GM12864 (cell line): ENCODE measurements at regions not wholly inside any gene's neighbourhood (a gene's known extent, or its start where the extent isn't known, plus 50 kb on each side); places are given as distances from the start of the nearest gene placed in this dataset.

Experiments used
- DNase-seq: peaks from one replicate; pipeline ENCODE4 v3.0.0-alpha.2; 2011; ENCODE audit warnings: low read depth
- H3K4me3 ChIP-seq: 2 replicates; pipeline ENCODE4 v1.5.1; 2011; ENCODE audit warnings: mild to moderate bottlenecking, low read depth, low read length, control low read depth
- TF ChIP-seq, protein P1 (sequence below): IDR thresholded peaks from 2 replicates; pipeline ENCODE4 v1.5.1; 2011; ENCODE audit warnings: low read depth, mild to moderate bottlenecking, moderate library complexity, low read length, control low read depth, inconsistent platforms; ENCODE audit errors: missing control alignments

DNA sequence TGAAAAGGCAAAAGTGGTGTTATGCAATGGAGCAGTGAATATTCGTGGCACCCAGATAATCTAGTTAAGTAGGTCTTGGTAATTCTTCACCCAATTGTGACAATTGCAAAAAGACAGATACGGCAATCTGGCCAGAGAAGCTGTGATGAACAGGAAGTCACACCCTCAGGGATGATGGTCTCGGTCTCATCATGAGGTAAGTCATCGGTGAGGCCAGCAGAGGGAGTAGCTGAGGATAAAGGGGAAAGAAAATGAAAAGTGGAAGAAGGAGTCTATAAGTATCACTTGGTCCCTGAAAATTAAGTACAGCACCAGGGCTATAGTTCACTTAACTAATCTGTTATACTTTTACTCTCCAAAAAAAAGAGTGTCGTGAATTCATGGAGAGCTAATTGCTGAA is 258.8 kb upstream of the NCAM2 start:
- TF ChIP-seq, protein P1, sequence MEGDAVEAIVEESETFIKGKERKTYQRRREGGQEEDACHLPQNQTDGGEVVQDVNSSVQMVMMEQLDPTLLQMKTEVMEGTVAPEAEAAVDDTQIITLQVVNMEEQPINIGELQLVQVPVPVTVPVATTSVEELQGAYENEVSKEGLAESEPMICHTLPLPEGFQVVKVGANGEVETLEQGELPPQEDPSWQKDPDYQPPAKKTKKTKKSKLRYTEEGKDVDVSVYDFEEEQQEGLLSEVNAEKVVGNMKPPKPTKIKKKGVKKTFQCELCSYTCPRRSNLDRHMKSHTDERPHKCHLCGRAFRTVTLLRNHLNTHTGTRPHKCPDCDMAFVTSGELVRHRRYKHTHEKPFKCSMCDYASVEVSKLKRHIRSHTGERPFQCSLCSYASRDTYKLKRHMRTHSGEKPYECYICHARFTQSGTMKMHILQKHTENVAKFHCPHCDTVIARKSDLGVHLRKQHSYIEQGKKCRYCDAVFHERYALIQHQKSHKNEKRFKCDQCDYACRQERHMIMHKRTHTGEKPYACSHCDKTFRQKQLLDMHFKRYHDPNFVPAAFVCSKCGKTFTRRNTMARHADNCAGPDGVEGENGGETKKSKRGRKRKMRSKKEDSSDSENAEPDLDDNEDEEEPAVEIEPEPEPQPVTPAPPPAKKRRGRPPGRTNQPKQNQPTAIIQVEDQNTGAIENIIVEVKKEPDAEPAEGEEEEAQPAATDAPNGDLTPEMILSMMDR, result no peak
- no peak for DNase-seq
- H3K4me3 ChIP-seq, result no peak overlapping the region

DNA sequence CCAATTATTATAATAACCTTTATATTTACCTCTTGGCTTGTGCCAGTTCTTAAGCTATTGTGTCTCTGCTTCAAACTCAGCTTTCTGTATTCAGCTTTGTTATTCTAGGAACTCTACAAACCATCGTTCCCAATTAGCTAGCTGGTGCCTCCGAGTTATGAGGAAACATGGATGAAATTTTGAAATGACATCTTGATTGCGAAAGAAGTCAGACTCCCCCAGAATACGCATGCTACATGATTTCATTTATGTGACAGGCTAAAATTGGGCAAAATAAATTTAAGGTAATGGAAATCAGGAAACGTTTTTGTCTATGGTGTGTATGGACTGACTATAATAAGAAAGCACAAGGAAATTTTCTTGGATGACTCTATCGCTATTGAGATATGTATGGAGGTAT is 256.8 kb upstream of the NCAM2 start:
- TF ChIP-seq, protein P1, result no peak
- no peak for DNase-seq

DNA sequence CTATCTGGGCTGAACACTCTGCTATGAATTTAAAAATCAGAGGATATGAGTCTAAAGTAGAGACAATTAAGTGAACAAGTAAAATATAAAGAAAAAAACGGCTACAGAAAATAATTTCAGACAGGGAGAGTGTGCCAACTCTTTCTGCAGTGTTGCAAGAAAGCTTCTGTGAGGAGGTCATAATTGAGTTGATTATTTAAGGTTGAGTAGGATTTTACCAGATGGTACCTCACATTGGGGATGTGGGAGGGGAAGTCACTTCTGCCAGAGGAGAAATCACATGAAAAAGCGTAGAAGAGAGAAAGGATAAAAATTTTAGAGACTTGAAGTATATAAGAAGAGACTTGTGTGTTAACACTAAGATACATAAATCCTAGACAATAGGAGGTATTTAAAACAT is 238.0 kb upstream of the NCAM2 start:
- TF ChIP-seq, protein P1, result no peak
- H3K4me3 ChIP-seq, result no peak overlapping the region
- DNase-seq, result no peak

More for the DNA sequence above, 256.8 kb upstream of the NCAM2 start:
- no peak overlapping the region for H3K4me3 ChIP-seq

DNA sequence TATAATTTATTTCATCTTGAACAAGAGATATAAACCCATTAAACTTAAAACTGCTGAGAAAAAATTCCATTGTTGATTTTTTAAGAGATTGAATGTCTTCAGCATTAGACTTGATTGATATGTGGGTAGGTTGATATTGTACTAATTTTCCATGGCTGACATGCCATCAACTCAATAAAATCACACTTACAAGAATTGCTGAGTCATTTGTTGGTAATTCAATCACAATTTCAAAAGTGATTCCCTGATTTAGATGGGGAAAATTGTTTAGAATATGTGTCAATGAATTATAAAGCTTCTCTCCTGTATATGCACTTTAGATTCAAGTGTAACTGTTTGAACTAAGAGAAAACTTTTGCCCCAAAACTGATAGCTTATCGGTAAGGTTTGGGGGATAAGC is 223.5 kb upstream of the NCAM2 start:
- TF ChIP-seq, protein P1, result no peak
- DNase-seq, result no peak
- no peak overlapping the region for H3K4me3 ChIP-seq

DNA sequence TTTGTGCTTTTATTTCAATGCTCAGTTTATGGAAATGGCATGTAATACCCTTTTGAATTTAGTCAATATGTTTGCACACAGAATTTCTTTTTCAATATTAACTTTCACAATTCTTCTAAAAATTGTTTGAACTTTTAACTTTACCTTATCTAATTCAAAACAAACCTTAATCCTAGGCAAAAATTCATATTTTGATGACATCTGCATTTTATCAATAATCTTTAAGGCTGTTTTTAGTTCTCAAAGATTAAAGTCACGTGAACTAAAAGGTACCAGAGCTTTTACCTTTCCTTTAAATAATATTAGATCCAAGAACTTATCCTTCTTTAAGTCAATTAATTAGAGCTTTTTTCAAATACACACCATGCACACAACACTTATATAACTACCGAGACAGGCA is 218.9 kb upstream of the NCAM2 start:
- no peak overlapping the region for H3K4me3 ChIP-seq
- TF ChIP-seq, protein P1, result no peak
- no peak for DNase-seq

DNA sequence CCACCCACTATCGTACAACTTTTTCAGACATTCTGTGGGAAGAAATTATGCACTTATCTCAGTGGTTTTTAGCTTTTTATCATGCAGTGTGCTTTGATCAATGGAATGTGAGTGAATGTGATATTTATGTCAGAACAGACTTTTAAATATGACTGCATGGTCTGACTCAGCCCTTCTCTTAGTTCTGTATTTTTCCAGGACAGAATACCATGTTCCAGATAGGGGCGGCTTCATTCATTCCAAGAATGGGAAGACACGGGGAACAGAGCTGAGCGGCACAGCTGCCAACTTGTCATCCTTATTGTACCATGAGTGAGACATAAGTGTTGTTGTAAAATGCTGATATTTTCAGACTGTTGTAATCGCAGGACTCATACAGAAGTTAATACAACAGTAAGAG is 214.6 kb upstream of the NCAM2 start:
- no peak overlapping the region for H3K4me3 ChIP-seq
- TF ChIP-seq, protein P1, result no peak
- no peak for DNase-seq

DNA sequence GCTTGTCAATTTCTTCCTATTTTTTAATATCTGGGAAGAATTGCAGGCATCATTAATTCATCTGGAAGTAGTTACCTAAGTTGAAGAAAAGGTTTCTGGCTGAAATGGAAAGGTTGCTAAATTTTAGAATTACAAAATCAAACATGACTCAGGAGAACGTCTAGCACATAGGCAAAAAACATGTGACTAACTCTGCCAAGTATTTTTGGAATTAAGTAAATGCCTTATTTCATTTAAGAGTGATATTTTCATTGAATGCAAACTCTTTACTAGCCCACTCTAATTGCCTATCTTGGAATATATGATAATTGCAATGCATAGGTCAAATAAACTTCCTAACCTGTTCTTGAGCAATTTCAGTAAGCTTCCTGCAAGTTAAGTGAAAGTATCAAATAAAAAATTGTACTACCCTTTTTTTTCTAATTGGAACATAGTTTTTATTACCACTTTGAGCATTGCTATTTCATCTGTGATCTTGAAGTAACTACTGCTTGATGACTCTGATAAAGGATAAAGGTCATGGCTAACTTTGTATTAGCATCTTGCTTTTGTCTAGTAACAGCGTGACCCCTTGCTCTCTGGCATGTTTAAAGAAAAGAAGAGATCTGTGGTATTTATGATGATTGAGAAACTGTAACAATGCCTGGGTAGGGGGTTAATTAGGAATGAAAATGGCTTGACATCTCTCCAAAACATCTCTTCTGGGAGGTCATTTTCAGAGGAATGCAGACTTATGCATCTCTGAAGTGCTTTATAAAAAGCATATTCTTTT is 208.3 kb upstream of the NCAM2 start:
- no peak for DNase-seq
- TF ChIP-seq, protein P1, result no peak
- H3K4me3 ChIP-seq, result no peak overlapping the region
